SK-N-MC (cell line): ENCODE measurements at regions not wholly inside any gene's neighbourhood (a gene's known extent, or its start where the extent isn't known, plus 50 kb on each side); places are given as distances from the start of the nearest gene placed in this dataset.

Experiments used
- DNase-seq: peaks from one replicate; pipeline ENCODE4 v3.0.0-alpha.2; 2011; ENCODE audit warnings: low read depth, low spot score
- H3K27ac ChIP-seq: fragments of 200-600 bp; sonication (generic); 2 replicates; pipeline ENCODE4 v1.5.1; 2016; ENCODE audit warnings: mixed run types
- H3K36me3 ChIP-seq: fragments of 200-600 bp; sonication (generic); 2 replicates; pipeline ENCODE4 v1.6.1; 2017; ENCODE audit warnings: antibody characterized with exemption, low read length, mixed read lengths; ENCODE audit not compliant: insufficient read depth
- H3K4me3 ChIP-seq: fragments of 200-600 bp; sonication (generic); 2 replicates; pipeline ENCODE4 v1.5.1; 2016
- H3K9ac ChIP-seq: fragments of 200-600 bp; sonication (generic); 2 replicates; pipeline ENCODE4 v1.8.0; 2017; ENCODE audit warnings: mixed run types, mixed read lengths; ENCODE audit not compliant: insufficient read length
- H3K9me3 ChIP-seq: fragments of 200-600 bp; sonication (generic); 2 replicates; pipeline ENCODE4 v1.6.1; 2017; ENCODE audit warnings: low read depth, mild to moderate bottlenecking, antibody characterized with exemption, low read length, moderate library complexity, mixed read lengths
- EZH2 ChIP-seq: fragments of 200-600 bp; sonication (generic); IDR thresholded peaks from one replicate; pipeline ENCODE4 v1.6.1; 2017; ENCODE audit warnings: antibody characterized with exemption
- FOXP2 ChIP-seq: optimal IDR thresholded peaks from 2 replicates; pipeline ENCODE3; 2011; ENCODE audit warnings: mild to moderate bottlenecking, moderate library complexity; ENCODE audit not compliant: insufficient read depth; ENCODE audit errors: extremely low read length, control extremely low read depth
- POLR2AphosphoS5 ChIP-seq: IDR thresholded peaks from 2 replicates; pipeline ENCODE4 v1.6.1; 2012; ENCODE audit warnings: mild to moderate bottlenecking, low read depth, low read length, borderline replicate concordance

DNA sequence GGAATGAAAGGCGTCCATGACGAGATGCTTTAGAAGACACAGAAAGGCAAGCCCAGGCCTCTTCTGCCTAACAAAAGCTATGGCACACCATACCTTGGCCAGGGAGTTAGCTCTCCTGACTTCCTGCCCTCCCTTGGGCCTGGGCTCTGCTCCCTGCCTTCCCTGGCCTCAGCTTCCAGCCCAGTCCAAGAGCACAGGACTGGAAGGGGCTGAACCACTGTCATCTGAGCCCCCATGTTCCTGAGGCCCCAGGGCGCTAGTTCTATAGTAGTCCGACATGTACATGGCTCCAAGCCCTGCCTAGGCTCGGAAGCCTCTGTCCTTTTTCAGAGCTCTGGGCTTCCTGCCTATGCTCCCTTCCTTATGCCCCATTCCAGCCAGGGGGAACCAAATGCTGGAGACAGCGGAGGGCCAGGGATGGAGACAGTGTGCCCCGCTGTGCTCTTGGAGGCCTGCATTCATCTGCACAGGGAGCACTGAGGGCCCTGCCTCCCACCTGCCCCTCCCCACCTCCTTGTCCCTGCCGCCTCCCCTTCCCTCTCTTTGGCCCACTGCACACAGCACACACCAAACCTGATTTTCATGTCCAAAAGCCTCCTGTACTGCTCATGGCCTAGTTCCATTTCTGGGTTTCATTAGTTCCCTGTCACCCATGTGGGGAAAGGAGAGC, 240.1 kb downstream of the RHOU start:
- H3K9ac ChIP-seq, result no peak overlapping the region
- no peak for DNase-seq
- no peaks in the 10 kb centered on the region for H3K36me3 ChIP-seq
- H3K27ac ChIP-seq, result no peak overlapping the region
- no peak overlapping the region for H3K4me3 ChIP-seq
- no peak for TF ChIP-seq POLR2AphosphoS5
- TF ChIP-seq EZH2, result no peak
- no peak for TF ChIP-seq FOXP2
- no peaks in the 10 kb centered on the region for H3K9me3 ChIP-seq

DNA sequence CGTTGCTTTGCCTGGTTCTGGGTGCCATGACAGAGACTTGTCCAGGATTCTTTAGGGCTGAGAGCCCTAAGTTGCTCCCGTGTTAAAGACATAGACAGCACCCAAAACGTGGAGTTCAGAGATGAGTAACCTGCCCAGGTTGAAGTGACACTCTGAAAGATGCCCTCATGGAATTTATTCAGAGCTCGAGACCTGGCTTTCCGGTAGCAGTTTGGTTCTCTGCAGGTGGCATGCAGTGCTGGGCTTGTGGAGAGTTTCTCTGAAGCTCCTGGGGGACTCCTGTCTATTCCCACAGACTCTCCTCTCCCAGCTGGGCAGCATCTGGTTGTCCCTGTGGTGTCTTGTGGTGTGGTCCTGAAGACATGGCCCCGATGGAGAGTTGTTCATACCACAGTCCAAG, 241.0 kb downstream of the RHOU start:
- no peaks in the 10 kb centered on the region for H3K9me3 ChIP-seq
- no peak overlapping the region for H3K4me3 ChIP-seq
- TF ChIP-seq FOXP2 (no peak), EZH2 (no peak), POLR2AphosphoS5 (no peak)
- H3K36me3 ChIP-seq, result no peaks in the 10 kb centered on the region
- no peak overlapping the region for H3K27ac ChIP-seq
- H3K9ac ChIP-seq, result no peak overlapping the region
- DNase-seq, result no peak

DNA sequence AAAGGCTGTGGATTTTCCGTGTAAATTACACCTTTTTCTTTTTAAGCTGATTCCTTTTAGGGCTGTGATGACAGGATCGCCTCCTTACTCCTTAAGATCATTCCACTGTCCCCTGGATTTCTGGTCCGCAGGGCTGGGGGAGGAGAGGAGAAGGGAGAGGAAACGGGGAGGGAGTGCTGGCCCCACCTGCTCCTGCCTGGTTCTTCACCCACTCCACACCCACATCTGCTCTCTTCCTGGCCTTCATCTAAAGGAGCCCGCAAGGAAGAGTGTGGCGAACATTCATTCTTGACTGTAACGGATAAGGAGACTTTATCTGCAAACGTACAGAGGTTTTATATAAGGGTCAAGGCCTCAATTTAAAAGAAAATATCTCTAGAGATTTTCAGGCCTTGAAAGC, 242.0 kb downstream of the RHOU start:
- H3K36me3 ChIP-seq, result no peaks in the 10 kb centered on the region
- H3K9ac ChIP-seq, result no peak overlapping the region
- H3K4me3 ChIP-seq, result no peak overlapping the region
- TF ChIP-seq EZH2 (no peak), FOXP2 (no peak), POLR2AphosphoS5 (no peak)
- H3K27ac ChIP-seq, result no peak overlapping the region
- H3K9me3 ChIP-seq, result no peaks in the 10 kb centered on the region
- no peak for DNase-seq

DNA sequence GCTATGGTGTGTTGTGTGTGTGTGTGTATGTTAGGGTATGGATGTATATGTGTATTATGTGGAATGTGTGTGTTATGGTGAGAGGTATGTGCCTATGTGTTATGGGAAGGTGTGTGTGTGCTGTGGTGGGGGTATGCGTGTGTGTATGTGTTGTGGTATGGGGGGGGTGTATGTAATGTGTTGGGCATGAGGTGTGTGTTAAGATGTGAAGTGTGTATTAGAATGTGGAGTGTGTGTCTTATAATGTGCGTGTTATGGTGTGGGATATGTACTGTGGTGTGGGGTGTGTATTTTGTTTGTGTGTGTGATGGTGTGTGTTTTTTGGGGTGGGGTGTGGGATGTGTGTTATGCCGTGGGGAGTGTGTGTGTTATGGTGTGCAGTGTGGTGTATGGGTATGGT, 242.5 kb downstream of the RHOU start:
- Histone ChIP-seq H3K27ac (no peak overlapping the region), H3K9me3 (no peaks in the 10 kb centered on the region), H3K36me3 (no peaks in the 10 kb centered on the region), H3K9ac (no peak overlapping the region), H3K4me3 (no peak overlapping the region)
- TF ChIP-seq FOXP2 (no peak), POLR2AphosphoS5 (no peak), EZH2 (no peak)
- DNase-seq, result no peak

DNA sequence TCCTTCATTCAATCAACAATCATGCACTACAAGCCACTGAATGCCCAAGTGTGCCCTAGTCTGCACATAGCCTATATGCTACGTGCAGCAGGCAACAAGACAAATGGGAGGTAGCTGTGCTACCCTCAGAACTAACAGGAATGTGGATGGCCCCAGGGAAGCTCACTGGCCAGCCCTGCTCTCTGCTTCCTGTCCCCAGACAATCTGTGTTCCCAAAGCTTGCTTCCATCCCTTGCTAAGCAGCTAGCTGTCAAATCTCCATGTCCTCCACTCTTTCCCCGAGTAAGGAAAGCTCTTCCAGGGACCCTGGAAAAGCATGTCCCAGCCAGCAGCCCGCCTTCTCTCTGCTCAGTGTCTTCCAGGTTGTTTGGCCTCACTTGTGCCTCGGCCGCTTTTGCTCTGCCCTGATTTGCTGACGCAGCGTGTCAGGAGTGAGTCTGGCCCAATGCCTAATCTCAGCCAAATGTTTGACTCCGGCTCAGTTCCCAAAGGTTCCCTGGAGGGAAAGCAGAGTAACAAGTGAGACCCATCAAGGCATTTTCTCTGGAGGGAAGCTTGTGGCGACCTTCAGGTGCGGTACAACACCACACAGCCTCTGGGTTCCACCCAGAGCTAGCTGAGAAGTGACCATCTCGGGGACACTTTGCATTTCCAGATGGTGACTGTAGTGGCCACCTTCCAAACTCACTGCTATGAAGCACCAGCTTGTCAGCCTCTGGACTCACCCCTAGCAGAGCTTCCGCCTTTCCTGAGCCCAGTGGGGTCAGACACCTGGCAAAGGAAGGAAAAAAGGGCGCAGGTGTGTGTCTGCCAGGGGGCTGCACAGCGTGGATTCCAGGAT, 243.4 kb downstream of the RHOU start:
- no peak overlapping the region for H3K27ac ChIP-seq
- no peak for DNase-seq
- TF ChIP-seq POLR2AphosphoS5 (no peak), FOXP2 (no peak), EZH2 (no peak)
- no peaks in the 10 kb centered on the region for H3K9me3 ChIP-seq
- no peak overlapping the region for H3K4me3 ChIP-seq
- H3K36me3 ChIP-seq, result no peaks in the 10 kb centered on the region
- H3K9ac ChIP-seq, result no peak overlapping the region

DNA sequence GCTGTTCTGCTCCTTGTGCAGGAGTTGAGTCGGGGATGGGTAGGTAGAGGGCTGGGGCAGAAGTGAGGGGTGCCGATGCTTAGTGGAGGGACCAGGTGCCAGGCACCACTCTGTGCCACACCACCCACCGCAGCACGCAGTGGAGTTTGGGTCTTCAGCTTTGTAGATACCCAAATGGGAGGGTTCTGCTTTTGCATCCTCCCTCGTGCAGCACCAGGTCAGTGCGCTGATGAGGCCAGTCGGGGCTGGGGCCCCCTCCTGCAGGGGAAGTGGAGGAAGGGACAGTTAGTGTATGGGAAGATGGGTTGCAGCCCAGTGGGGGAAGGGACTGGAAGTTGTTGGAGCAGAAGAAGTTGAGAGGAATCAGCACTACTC, 244.0 kb downstream of the RHOU start:
- Histone ChIP-seq H3K27ac (no peak overlapping the region), H3K9me3 (no peaks in the 10 kb centered on the region), H3K9ac (no peak overlapping the region), H3K4me3 (no peak overlapping the region), H3K36me3 (no peaks in the 10 kb centered on the region)
- TF ChIP-seq FOXP2, result no peak
- TF ChIP-seq POLR2AphosphoS5, result no peak
- DNase-seq, result no peak

DNA sequence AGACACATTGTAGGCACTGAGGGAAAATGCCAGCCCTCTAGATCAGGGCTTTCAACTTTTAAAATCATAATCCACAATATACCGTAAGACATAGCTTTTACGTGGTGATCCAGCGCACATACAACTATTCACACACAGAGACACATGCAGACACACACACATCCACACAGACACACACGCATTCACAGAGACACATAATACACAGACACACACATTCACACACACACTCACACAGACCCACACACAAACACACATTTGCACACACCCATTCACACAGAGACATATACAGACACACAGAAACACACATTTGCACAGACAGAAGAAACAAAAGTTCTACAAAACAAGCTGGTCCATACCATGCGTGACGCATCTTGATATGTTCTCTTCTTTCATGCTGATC, 244.5 kb downstream of the RHOU start:
- no peak overlapping the region for H3K27ac ChIP-seq
- DNase-seq, result no peak

DNA sequence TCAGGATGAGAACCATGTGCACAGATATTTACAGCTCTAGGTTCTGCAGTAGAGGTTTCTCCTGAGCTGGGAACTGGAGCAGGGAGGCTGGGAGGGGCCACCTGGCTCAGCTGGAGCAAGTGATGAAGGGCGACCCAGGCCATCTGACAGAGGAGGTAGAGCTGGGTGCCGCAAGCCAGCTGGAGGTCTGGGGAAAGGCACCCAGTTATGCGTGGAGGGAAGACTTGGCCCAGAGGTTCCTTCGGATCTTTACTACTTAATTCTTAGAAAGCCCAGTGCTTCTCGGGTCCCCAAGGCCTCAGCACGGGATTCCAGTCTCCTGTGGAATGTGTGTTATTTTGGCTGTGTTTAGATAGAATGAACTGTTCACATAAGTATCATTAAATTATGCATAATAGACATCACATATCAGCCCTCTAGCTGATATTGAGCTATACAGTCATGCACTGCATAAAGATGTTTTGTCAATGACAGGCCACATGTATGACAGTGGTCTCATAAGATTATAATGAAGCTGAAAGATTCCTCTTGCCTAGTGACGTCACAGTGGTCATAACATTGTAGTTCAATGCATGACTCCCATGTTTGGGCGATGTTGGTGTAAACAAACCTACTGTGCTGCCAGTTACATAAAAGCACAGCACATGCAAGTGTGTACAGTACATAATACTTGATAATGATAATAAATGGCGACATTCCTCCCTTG, 245.1 kb downstream of the RHOU start:
- Histone ChIP-seq H3K9me3 (no peaks in the 10 kb centered on the region), H3K4me3 (no peak overlapping the region), H3K27ac (no peak overlapping the region), H3K36me3 (no peaks in the 10 kb centered on the region), H3K9ac (no peak overlapping the region)
- TF ChIP-seq EZH2, result no peak
- no peak for TF ChIP-seq FOXP2
- TF ChIP-seq POLR2AphosphoS5, result no peak
- DNase-seq, result no peak

More for the DNA sequence above, 244.5 kb downstream of the RHOU start:
- H3K9ac ChIP-seq, result no peak overlapping the region
- H3K9me3 ChIP-seq, result no peaks in the 10 kb centered on the region
- TF ChIP-seq POLR2AphosphoS5 (no peak), EZH2 (no peak), FOXP2 (no peak)
- no peaks in the 10 kb centered on the region for H3K36me3 ChIP-seq
- H3K4me3 ChIP-seq, result no peak overlapping the region
